ENCODE measurements at regions not wholly inside any gene's neighbourhood (a gene's known extent, or its start where the extent isn't known, plus 50 kb on each side); places are given as distances from the start of the nearest gene placed in this dataset.

DNA sequence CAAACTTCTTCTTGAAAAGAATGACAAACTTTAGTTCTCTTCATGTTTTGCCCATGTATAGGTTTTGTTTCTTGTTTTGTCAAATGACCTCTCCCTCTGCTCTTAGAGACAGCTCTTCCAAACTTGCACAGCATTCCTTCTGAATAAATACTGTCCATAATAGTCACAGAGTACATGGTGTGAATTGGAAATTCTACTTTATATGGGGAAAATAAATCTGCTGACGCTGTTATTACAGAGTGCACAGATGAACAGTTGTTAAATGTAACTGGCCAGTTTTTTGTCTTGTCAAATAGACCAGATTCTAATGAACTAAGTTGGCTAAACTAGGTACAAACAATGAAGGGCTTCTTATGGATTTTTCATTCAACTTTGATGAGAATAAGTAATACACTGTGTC, 115.8 kb upstream of the DTNA start:
- DNase-seq (ENCODE audit: low spot score), result peak; percentile 19

DNA sequence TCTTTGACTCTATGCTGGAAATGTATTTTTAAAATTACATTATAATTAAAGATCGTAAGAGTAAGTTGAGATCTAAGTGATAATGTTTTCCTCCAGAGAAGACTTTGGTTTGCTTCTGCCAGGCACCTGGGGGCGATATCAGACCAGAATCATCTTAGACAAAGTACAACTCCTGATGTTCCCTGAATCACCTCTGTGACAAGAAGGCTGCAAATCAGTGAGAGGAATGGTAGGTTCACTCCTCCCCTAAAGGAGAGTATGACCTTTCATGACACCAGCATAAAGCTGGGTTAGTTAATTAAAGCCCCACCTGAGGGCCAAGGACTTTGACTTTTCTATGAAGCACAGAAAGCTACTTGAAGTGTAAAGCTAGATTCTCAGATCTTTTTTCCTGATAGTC, 114.4 kb upstream of the DTNA start:
- no peak for DNase-seq (ENCODE audit: low spot score)

DNA sequence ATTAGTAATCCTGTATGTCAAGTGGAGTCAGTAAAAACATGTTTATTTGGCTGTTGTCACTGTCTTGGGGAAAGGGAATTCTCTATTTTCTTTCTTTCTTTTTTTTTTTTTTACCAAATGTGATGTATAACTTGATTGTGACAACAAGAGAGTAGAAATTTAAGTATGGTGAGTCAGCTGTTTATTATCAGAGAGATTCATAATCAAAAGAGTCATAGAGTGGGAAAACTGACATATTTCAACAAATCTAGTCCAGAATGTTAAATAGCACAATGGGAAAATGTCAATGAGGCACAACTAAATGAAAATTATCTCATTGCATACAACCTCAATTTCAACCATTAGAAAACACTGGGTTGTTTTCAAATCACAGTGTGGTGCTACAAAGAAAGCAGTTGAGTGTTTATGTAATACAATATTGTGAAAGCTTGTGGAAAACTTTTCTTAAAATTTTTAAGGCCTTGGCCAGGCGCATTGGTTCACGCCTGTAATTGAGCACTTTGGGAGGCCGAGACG, 111.9 kb upstream of the DTNA start:
- DNase-seq (ENCODE audit: low spot score), result no peak

DNA sequence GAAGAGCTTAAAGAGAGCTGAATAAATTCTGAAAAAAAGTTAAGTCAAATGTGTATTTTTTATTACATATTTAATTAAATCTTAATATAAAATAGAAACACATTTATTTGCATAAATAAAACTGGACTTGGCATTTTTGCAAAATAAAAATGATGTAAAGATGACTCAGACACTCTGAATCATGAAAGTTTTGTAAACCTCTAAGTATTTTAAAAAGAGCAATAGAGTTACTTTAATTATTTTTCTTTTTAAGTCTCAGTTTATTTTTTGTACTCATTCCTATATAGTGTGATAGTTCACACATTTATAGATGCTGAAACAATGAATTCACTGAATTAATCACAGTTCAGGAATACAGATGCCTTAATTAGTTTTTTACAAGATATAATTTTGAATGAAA, 109.9 kb upstream of the DTNA start:
- DNase-seq (ENCODE audit: low spot score), result no peak

DNA sequence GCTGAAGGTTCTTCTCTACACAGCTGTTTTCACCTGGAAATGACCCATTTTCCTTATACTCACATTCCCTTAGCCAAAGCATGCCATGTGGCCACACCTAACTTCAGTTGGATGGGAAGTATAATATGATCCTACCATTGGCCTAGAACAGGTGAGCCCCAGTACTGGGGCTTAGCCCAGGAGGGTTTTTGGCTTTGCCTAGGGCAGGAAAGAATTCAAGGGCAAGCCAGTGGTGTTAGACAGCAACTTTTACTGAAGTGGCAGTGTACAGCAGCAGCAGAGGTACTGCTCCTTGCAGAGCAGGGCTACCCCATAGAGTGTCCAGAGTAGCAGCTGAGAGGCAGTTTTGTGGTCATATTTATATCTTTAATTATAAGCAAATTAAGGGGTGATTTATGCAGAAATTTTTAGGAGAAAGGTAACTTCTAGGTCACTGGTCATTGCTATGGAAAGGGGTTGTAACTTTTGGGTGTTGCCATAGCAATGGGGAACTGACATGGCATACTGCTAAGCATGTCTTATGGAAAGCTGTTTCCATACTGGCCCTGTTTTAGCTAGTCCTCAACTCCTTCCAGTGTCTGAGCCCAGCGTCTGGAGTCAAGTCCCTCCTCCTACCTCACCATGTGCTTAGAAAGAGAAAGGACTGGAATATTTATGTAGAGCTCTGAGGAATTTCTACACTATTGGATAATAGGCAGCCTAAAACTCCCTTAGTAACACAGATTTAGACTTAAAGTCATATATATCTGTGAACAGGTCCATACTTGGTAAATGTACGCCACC, 109.0 kb upstream of the DTNA start:
- DNase-seq (ENCODE audit: low spot score), result no peak

DNA sequence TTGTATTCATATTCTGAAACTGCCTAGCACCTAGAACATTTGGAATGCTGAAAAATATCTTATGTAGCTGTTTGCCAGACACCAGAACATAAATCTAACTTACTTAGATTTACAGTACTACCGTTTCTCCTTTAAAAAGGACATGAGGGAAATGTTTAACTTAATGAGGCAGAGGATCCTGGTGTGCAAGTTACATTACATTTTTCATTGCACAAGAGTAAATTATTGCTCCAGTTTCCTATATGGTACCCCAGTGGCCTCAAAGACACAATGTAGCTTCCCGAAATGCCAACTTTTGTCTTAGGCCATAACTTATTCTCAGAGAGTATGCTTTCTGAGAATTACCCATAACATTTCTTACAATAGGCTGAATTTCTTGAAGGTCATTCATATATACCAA, 105.5 kb upstream of the DTNA start:
- no peak for DNase-seq (ENCODE audit: low spot score)

DNA sequence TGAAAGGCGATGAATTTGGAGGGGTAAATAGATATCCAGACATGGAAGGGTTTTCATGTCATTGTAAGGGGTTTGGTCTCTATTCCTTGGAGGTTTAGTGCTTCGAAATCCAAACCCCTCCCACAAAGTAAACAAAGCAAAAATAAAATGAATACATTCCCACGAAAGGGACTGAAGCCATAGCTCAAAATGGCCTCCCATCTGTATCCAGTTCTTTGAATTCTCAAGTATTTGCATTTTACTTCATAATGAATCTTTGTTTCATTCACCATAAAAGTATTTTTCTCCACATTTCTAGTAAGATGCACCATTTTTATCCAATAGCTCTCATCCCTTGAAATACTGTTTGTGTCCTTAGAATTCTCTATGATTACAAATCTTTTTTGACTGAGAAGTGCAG, 103.2 kb upstream of the DTNA start:
- no peak for DNase-seq (ENCODE audit: low spot score)

DNA sequence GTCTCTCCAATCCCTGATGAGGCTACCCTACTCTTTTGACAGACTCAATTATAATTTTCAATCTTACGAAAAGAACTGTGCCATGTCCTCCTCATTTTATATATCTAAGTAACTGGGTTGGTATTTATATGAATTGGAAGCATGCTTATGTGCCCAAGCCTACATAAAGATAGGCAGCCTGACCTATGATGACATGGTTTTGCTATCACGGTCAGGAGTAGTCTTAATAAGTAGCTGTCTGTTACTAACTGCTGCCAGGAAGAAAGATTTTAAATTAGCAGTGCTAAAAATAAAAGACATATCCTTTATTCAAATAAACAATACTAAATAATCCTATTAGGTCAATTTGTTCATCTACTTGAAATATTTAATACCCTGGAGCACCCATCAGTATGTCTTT, 102.0 kb upstream of the DTNA start:
- DNase-seq (ENCODE audit: low spot score), result no peak

DNA sequence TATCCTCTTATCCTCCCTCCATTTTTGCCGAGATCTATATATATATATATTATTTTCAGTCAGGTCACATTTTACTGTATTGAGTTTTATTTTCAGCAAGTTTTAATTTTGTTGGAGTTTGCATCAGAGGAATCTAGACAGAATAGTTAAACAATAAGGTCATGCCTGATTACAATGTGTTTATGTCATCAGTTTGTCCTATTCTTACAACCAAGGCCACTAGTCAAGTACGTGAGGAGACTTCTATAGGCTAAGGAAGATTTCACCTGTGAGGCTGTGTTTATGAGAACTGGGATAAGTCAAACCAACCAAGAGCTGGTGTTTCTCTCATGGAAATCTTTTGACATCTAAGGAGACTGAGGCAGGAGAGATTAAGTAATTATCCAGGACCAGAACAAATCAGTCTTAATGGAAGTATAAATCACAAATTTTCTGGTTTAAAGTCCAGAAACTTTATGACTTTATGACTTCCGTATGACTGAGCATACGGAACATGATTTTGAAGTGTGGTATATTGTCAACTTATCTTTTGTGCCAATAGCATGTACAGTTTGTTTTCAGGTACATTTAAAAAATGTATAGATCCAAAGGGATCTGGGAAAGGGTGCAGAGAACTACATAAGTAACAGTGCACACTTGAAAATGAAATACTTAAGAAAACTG, 100.0 kb upstream of the DTNA start:
- no peak for DNase-seq (ENCODE audit: low spot score)

DNA sequence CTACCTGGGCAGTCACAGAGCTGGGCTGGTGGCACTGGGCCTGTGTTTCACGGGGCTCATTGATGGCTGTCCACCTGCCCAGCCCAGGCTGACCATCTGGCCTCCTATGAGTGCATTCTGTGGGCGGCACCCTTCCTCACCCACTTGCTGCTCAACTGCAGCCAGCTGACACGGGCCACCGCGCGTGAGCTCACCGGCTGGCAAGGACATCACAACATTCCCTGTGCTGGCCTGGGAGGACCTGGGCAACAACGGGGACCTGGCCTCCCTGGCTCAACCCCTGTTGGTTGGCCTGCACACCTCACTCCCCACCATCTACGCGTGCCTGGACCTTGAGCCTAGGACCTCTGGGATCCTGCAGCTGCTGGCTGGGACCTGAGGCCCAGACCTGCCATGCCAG, 98.2 kb upstream of the DTNA start:
- DNase-seq (ENCODE audit: low spot score), result no peak

DNA sequence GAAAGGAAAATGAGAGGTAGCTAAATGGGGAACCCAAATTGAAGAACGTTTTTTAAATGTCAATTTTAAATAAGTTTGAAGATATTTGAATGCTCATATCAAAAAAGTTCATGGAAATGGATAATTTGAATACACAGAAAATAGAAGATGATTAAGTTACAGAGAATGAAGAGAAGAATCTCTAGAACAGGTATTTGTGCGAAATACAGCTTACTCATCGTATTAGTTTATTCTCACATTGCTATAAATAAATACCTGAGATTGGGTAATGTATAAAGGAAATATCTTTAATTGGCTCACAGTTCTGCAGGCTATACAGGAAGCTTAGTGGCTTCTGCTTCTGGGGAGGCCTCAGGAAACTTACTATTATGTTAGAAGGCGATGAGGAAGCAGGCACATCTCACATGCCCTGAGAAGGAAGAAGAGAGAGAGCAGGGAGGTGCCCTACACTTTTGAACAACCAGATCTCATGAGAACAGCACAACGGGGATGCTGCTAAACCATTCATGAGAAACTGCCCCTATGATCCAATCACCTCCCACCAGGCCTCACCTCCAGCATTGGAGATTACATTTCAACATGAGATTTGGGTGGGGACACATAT, 89.7 kb upstream of the DTNA start:
- no peak for DNase-seq (ENCODE audit: low spot score)

DNA sequence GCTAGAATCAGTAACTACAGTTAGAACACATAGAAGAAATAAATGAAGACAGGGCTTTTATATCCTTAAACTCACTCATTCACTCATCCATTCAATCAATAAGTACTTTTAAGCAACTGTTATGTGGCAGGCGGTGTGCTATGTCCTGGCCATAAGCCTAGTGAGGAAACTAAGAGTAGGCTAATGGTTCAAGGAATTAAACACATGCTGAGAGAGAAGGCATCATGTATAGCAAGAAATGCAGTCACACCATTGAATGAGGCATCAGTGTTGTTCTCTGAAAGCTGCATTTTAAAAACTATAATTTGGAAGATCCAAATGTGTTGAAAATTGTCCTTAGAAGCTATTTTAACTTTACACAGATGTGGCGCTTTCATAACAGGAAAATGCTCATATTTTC, 86.5 kb upstream of the DTNA start:
- DNase-seq (ENCODE audit: low spot score), result no peak

DNA sequence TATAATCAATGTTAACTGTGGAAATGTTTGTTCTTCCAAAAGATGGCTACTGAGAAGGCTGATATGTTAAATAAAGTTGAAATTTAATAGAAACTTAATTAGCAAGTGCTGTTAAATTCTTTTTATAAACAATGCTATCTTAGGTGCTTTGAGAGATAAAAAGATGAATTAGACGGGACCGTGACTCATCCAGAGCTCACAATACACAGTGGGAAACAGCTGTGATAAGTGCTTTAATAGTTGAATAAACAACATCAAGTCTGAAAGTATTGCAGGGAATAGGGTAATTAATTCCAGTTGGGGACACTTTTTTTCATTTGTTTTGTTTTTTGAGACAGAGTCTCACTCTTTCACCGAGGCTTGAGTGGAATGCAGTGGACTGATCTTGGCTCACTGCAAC, 85.5 kb upstream of the DTNA start:
- DNase-seq (ENCODE audit: low spot score), result no peak

DNA sequence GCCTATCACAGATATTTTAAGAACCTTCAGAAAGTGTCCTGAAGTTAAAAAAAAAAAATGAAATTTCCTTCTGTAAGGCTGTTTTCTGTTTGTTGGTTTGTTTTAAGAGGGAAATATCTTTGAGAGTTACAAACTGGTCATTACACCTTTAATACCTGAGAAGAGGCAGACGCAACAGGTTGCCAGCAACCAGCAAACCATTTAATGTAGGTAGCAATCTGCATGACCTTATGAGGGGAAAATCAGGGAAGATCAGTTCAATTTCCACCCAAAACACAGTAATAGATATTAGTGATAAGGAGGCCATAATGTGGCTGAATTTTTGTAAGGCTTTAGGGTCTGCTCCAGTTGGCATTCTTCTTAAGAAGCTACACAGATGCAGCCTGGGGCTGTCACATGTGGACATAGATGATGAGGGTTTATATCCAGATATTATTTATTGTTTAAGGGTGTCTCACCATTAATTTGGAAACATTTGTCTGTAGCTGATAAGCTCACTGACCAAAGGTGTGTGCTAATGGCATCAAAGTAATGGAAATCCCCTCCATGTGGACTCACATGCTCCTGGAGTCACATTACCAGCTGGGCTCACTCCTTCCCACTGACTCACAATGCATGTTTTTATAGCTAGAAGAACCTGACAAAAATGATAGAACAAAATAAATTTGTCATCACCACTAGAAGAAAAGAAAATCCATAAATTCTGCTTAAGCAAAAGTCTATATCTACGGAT, 83.5 kb upstream of the DTNA start:
- DNase-seq (ENCODE audit: low spot score), result no peak

DNA sequence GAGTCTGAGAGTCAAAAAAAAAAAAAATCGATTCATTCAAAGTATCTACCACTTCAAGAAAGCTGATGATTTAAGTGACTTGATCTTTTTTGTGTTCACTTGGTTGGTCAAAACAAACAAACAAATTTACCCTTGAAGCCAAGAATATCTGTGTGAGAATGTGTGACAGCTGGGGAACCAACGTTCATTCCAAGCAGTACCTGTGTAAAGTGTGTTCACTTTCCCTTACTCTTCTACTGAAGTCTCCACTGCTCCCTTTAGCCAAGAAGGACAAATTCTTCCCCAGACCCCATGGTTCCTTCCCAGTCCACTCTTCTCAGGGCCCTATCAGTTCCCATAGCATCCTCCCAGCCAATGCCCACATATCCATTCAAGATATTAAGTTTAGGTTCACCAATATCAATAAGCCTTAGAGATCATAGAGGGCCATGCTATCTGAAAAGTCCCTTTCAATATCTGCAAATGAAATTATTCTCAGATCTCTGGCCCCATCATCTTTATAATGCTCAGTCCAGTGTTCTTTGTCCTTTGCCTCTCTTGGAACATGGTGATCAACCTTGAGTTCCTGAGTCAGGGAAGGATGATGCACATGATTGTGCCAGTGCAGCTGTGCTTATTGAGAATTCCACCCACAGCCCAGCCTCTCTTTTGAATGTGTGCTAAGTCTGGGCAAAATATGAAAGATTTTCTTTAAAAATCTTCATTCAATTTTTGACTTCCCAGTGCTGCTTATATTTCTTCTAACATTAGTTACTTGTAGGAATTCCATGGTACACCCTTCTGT, 82.8 kb upstream of the DTNA start:
- no peak for DNase-seq (ENCODE audit: low spot score)

DNA sequence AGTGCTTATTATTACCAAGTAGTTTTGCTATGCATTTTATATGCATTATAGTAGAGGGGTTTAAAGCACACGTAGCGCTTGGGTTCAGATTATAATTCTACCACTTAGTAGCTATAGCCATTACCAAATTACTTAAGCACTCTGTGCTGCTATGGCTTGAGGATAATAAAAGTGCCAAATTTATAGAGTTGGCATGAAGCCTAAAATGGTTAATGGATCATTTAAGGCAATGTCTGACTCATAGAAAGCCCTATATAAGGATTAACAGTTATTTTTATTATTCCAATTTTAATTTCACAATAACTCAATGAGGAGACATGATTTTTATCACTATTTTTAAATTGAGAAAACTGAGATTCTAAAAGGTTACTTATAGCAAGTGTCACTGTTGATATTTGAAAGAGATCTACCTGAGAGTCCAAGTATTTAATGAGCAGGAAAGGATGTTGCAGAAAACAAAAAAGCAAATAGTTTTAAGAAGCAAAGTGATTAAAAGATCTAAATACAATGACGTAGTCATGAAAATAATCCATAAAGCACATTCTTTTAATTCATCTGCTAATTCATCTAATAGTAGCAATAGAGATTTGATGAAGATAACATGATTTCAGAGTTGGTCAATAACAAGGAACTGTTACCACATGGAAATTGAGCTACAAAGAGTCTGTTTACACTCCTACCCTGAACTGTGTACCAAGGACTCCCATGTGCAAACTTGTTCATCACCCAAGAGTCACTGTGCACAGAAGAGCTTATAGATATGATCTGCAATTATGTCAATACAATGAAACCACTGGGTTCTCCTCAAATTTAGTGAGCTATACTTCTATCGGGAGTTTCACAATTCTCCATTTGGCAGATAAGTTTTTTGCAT, 78.8 kb upstream of the DTNA start:
- DNase-seq (ENCODE audit: low spot score), result no peak

DNA sequence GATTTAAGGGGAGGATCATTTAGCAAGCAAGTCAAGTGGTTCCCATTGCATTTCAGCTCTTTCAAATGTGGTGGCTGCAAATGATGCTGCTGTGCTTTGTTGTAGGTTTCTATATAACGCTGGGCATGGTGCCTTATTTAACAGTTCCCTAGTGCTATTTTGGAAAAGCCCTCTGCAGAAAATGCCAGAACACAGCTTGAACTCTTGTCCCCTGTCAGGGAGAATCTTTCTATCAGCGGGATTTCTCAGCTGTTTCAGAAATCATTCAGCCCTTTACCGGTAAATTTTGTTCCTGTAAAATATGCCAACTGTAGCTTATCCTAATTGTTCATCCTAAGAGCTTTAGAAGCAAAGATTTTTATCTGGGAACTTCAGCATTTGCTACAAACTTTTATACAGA, 77.8 kb upstream of the DTNA start:
- DNase-seq (ENCODE audit: low spot score), result no peak

DNA sequence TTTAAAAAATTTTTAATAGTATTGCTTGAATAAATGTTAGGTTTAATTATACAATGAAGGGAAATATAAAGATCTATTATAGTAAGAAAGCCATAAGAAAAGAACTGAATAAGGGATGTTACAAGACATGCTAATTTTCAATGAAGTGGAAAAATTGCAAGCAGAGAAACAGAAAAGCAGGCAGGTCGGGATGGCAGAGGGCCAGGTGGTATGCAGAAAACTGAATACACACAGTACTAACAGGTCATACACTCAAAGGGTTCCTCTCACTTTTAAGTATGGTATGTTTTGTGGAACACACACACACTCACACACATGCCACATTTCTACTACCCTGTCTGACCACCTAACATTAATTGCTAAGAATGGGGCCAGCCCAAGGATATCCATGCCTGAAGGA, 76.7 kb upstream of the DTNA start:
- no peak for DNase-seq (ENCODE audit: low spot score)

DNA sequence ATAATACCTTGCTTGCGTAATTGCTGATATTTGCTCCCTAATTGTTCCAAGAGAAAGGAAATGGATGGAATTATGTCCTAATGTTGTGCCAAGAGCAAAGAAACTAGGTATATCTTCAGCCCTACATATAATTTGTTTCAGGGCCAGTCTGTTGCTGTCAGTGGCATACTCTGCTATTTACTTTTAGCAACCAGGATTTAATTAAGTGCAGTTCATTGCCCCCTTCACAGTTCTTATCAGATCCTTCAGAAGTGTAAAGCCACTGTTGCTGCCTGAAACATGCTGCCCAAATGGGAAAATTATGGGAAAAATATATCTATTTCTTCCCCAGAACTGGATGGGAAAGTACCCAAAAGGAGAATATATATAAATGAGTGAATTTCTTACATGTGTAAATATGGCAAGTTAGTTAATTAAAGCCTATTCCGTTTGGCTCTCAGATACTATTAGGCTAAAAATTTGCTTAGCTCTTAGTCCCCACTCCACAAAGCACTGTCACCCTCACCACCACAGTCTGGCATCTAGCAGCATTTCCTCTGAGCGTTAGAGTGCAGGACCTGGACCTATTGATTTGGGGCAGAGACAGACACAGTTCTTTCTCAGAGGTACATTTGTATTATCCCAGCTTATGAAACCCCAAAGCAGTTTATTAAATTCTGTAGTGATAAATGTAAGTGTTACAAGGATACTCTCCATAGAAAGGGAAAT, 72.8 kb upstream of the DTNA start:
- no peak for DNase-seq (ENCODE audit: low spot score)

DNA sequence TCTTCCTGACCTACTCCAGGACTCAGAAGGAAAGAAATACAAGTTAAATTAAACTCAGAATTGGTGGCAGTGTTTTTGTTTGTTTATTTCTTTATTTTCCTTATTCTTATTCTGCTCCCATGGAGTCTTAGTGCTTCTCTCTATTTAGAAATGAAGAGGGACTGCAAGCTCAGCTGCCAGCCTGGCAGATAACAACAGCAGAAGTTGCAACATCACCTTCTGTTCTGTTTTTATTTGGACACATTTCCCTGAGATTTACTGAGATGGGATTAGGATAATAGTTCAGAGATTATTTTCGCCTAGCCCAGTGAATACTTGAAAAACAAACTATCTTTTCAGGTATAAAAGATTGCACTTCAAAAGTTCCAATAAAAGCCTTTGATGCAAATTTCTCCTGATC, 70.4 kb upstream of the DTNA start:
- DNase-seq (ENCODE audit: low spot score), result no peak

All from globus pallidus (tissue), 1 donor.